ENCODE measurements at regions not wholly inside any gene's neighbourhood (a gene's known extent, or its start where the extent isn't known, plus 50 kb on each side); places are given as distances from the start of the nearest gene placed in this dataset.

DNA sequence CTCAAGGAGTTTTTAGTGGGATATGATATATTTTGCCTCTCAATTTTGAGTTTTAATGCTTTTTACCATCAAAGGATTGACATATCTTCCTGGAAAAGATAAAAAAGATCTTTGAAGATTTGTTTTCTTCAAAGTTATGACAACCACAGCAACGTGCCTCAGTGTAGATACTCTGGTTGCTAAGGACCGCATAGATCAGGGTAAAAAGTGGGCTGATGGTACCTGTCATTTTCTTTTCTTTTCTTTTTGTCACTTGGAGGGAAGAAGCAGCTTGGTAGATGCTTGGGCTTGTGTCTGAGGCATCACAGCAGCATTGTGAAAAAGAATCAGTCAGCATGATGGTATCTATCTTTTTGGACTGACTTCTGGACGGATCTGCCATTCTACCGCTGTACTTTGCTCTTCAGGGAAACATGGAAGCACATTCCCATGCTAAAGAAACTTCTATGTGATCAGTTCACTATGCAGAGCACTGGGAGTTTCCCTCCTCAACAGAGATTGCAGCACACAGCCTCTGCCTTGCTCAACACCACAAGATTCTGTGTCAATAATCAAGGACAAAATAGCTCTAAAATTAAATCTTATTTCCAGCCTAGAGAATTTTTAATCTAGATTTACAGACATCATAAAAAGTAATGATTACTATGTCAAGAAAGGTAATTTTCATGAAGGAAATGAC is 54.8 kb upstream of the SGK1 start:
- no peak for TF ChIP-seq CTCF (conservative IDR thresholded peaks at IDR 0.05)
- TF ChIP-seq ZFX (IDR thresholded peaks at IDR 0.05): no peak
- H3K27ac ChIP-seq: no peak overlapping the region

DNA sequence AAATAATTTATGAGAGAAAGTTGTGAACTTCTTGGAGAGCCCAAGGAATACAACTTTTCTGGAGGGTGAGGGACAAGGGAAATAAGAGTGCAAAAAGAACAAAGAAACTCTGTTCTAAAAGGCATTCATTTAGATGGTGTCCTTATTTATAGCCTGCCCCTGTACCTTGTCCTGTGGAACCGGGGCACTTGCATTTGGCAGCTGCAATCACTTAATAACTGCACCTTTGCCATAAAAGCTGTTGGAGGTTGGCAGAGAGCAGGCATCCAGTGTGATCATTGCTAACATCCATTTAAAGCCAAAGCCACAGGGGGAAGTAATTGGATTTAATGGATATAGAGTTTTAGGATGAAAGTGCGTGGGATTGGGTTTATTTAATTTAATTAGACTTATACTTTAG is 50.8 kb upstream of the SGK1 start:
- H3K27ac ChIP-seq: no peak overlapping the region

More for the DNA sequence above, 50.8 kb upstream of the SGK1 start:
- no peak for TF ChIP-seq ZFX (IDR thresholded peaks at IDR 0.05)
